ENCODE measurements at regions not wholly inside any gene's neighbourhood (a gene's known extent, or its start where the extent isn't known, plus 50 kb on each side); places are given as distances from the start of the nearest gene placed in this dataset.
A peak's percentile ranks its signal among the peaks of the same experiment; 100 is the strongest.

- peak; percentile 33 for DNase-seq (ENCODE audit: low spot score)
Observed at GRCh38 chr9:14428781-14429230, 114.9 kb upstream of the NFIB start.

DNA sequence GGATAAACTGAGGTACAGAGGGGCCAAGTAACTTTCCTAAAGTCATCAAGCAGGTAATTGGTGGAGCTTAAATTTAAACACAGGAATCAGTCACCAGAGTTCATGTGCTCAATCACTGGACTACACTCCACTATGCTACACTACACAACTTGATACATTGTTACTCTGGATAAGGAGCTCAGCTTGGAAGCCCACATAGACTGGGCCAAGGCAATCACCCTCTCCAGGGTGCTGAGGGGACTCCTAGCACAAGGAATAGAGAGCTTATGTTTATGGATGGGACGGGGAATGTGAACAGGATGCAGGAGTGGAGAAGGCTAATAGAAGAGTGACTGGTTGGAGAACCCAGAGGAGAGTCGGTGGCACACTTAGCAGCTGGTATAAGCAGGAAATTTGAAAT is 113.5 kb upstream of the NFIB start:
- DNase-seq (ENCODE audit: low spot score), result no peak

DNA sequence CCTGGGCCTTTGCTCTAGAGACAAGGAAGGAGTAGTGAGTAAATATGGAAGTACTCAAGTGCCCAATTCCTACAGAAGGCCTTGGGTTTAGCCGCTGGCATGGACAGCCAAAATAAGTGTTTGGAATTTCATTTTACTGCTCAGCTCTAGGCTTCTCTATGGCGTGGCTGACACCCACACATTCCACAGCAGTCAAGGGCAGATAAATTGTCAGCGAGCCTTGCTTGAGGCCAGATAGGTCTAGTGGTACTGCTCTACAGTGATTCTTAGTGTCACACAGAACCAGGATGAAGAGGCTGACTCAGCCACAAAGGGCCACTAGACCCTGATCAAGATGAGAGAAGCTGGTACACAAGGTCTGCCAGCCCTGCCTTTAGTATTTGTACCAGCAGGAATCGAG is 111.0 kb upstream of the NFIB start:
- no peak for DNase-seq (ENCODE audit: low spot score)

DNA sequence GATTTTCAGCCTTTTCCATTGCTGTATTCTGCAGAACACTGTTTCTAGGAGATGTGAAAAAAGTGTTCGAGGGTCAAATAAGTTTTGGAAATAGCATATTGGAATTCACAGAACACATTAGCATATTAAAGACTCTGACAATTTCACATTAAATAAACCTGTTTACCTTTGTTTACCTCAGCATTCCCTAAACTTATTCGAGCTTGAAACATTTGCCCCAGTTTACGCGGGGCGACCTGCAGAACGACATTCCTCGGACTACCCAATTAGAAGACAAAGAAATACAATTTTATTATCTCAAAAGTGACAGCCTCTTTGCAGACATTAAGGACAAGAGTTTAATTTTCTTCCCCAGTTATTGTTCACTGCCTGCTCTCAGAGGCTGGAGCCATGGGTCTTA is 110.3 kb upstream of the NFIB start:
- no peak for DNase-seq (ENCODE audit: low spot score)

GRCh38 chr9:14423815-14424261 is 109.9 kb upstream of the NFIB start:
- DNase-seq (ENCODE audit: low spot score), result peak; percentile 16

DNA sequence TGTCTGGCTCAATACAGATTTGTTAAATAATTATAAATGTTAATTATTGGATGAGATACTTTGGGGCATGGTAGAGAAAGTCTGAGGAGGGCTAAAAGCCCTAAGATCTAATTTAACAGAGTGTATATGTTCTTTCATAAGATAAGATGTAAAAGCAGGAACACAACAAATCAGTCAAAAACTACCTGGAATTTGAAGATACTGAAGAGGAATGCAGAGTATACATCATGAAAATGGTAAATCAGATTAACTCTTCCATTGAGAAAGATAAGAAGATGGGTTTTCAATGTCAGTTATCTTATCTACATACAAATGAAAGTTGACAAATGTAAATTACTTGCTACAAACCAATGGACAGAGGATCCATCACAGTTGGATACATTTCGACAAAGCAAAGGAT is 107.3 kb upstream of the NFIB start:
- no peak for DNase-seq (ENCODE audit: low spot score)

DNA sequence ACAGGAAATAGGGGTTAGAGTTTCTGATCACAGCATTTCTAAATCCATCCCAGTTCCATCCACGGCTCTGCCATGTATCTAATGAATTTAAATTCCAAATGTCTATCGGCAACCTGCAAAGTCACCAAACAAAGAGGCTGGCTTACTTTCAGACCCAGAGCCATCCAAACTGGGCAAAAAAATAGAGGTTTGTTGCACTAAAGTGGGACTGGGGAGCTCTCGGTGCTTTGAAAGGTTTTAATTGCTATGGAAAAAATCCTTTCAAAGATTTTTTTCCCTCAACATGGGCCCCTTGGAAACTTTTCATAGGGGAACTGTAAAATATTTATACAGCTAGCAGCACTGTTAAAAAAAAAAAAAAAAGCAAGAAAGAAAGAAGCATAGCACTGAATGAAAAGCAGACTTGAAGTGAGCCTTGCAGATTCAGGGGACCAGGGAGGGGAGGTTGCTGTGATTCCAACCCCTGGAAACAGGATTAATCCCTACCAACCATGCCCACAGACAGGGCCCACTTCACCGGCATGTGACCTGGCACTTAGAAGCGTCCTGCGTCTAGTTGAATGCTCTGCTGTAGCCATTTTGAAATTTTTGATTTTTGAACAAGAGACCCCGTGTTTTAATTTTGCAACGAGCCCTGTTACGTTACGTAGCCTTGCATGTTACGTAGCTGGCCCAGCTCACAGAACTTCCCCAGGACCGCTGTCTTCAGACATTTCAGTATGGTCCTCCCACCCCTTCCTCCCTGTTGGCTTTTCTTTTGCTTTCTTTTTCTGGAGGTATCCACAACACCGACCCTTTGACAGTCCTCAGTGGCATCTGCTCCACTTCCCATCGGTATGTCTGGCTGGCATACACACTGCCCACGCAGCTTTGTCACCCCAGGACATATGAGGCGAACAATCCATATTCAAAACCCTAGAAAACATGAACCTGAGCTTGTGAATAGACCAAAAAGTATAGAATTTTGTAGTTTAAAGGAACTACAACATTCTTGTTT is 105.3 kb upstream of the NFIB start:
- DNase-seq (ENCODE audit: low spot score), result no peak

DNA sequence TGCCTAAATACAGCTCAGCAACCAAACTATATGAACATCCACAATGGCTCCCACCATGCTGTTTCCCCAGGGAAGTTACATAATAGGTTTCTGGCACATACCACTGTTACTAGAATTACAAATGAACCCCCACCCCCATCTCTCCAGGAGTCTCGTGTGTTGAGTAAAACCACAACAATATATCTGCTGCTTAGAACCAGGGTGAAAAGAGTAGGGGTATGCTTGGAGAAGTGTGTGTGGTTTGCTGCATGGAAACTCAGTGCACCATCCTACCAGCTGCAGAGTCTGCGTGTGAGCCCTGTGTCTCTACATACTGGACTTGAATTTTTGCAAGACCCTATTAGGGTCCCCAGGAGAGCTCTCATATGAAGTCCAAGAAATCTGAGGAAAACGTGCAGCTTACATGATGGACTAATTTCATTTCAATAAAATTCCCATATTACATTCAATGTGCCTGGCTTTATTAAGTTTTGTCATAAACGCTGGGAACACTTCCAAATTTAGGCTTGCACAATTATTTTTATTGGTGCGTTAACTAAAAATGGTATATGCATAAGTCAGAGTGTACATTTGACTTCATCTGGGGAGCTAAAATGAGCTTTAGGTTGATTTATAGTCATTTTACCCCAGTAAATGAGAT is 104.5 kb upstream of the NFIB start:
- DNase-seq (ENCODE audit: low spot score), result no peak

GRCh38 chr9:14417237-14417636 is 103.3 kb upstream of the NFIB start:
- no peak for DNase-seq (ENCODE audit: low spot score)

- DNase-seq (ENCODE audit: low spot score), result peak; percentile 38
Observed at GRCh38 chr9:14415947-14416346, 102.0 kb upstream of the NFIB start.

GRCh38 chr9:14413812-14414211 is 99.9 kb upstream of the NFIB start:
- DNase-seq (ENCODE audit: low spot score), result no peak

DNA sequence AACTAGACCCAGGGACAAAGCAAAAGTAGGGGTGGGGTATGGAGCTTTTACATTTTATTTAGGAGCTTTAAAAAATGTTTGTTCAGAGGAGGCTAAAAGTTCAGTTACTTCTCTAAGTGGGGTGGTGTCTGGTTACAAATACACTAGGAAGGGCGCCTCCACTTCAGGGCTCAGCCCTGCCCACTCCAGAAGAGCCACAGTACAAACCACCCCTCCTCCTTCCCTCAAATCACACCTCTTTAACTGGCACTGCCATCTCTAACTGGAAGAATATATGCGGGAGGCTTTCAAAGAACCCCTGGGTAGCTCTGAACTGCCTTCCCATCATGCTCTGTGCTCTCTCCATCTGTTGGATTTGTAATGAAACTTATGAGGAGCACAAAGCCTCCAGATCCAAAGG is 98.8 kb upstream of the NFIB start:
- DNase-seq (ENCODE audit: low spot score), result no peak

- DNase-seq (ENCODE audit: low spot score), result no peak
Observed at GRCh38 chr9:14406463-14406862, 92.5 kb upstream of the NFIB start.

DNA sequence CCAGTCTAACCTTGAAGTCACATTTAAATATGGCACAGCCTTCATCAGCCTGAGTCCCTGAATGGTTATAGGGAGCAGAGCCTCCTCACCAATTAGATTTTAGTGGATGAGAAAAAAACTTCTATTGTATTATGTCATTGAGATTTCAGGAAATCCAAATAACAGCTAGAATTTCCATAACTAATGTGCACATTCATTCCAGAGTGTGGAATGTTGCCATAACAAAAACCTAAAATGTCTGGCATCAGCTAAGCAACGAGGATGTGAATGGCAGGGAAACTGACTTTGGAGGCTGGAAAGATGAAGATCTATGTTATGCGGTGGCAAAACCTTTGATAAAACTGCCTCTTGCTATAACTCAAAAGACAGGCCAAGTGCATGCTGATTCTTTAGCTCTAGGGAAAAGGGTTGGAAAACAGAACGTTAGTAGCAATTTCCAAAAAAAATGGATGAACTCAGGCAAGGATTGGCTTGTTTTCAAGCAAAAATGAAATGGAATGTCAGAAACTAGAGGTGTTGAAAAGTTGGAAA is 91.3 kb upstream of the NFIB start:
- no peak for DNase-seq (ENCODE audit: low spot score)

DNA sequence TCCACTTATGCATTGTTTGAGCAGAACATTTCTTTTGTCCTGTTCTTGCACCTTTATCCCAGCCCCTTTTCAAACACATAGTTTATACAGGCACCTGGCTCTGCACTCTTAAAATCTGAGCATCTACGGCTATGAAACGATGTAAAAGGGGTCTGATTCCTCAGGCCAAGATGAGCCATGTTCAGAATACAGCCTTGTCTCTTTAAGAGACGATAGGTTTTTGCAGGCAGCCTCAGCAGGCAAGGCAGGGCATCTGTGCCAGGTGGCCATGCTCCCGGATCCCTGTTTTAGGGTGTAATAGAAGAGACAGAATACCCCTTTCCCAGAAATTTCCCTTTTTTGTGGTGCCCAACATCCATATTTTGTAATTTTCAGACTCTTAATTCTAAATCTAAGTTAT is 89.1 kb upstream of the NFIB start:
- no peak for DNase-seq (ENCODE audit: low spot score)

DNA sequence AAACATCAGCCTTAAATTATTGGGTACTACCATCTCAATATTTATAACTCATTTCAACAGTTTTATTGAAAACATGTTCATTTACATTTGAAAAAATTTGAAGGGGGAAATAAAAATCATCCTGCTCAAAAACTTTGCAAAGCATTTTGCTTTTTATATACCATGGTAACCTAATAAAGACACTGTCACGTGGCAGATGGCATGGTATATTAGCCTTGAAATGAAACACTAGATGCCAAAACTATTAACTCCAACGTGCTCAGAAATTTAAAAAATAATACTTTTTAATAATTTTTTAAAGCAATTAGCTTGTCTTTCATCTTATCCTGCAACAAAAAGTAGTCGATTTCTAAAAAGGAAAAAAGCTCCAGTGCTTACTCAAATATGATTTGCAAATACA is 88.6 kb upstream of the NFIB start:
- DNase-seq (ENCODE audit: low spot score), result no peak

DNA sequence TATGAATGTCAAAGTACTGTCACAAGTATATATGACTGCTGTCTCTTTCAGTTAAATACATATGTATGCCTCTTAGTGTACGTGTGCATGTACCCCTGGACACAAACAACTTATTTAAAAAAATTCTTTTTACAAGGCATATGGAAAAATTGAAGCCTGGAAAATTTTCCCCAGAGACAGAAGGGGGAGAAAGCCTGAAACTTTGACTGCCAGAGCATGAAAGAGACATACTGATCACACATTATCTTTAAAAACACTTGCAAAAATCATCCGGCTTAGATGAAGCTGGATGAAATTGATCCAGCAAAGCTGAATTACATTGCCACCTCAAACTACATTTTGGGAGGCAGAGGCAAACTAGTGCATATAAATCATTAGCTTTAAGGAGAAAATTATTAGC is 88.0 kb upstream of the NFIB start:
- no peak for DNase-seq (ENCODE audit: low spot score)

DNA sequence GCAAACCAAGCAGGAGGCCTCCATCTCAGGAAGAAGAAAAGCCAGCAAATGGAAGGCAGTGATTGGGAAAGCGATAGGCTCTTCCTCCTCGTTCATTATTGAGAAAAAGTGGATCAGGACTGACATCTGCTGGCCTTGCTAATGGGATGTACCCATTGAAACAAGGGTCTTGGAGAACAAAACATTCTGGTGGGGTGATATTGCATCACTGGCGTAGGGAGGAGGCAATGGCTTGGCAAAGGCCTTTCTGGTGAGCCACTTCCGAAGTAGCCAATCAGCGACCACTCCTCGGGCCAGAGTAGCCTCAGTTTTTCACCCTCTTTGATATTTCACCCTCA is 86.7 kb upstream of the NFIB start:
- peak; percentile 29 for DNase-seq (ENCODE audit: low spot score)

DNA sequence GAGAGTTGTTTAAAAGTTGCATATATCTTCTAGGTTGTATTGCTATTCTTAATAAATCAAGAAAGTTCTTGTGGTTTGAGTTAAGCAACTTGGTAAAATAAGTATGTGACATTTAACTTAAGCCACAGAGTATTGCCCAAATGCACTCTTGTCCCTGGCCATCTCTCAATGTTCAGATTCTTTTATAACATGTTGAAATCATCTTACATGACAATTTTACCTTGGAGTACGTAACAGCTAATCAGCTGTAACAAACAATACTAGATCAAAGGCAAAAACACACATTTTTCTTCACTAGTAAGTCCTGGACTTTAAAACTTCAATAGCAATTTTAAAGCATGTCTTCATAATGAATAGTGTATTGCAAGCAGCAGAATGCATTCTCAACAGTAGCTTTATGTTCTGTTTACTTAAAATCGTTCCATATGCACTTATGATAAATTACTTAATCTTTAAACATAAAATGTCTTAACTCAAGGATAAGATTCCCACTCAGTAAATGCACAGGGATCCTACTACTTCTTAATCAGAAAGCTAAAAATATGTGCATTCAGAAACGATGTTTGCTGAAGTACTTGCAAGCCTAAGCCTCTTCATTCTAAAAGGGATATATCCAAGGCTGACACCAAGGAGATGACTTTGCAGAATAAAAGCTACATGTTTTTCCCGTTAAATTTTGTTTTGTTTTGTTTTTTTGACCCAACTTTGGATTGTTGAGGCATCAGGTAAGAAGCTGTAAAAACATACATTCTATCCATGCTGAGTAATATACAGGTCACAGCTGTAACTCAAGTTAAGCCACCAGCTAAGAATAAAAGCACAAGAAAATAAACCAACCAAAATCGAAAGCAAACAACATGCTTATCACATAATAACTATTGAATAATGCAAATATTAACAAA is 86.1 kb upstream of the NFIB start:
- DNase-seq (ENCODE audit: low spot score), result no peak

DNA sequence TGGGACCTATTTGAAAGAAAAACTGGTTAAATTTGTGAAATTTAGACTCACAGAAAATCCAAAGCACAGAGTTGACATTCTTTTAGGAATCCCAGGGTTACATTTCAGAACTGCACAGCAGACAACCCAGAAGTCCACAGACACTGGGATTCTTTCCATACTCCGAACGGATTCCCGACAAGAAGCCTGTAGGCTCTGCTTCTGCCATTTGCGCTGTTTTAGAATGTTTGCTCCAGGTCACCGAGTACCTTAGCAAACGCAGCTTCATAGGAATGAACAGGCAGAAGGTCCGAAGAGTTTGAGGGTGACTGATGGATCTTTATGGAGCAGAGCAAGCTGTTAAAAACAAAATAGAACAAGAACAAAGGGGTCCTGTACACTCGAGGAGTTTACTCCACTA is 84.5 kb upstream of the NFIB start:
- DNase-seq (ENCODE audit: low spot score), result no peak

- no peak for DNase-seq (ENCODE audit: low spot score)
Observed at GRCh38 chr9:14396171-14396570, 82.2 kb upstream of the NFIB start.
